ENCODE measurements at regions not wholly inside any gene's neighbourhood (a gene's known extent, or its start where the extent isn't known, plus 50 kb on each side); places are given as distances from the start of the nearest gene placed in this dataset.

DNA sequence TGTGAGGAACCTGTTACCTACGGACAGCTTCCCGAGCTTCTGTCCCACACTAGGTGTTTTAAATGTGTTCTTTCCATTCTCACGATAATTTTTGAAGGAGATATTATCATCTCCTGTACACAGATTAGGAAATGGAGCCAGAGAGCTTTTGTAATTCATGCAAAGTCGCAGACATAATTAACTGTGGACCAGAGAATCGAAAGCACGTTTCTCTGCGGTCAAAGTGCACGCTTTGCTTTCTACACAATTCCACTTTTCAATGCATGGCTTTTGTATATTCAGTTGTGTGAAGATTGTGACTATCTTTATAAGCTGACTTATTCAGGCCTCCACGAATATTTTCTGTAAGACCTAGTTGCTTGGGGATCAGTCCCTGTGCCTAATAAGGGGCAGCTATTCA lies 81.7 kb upstream of the SLC10A2 start:
- TF ChIP-seq, protein P1, sequence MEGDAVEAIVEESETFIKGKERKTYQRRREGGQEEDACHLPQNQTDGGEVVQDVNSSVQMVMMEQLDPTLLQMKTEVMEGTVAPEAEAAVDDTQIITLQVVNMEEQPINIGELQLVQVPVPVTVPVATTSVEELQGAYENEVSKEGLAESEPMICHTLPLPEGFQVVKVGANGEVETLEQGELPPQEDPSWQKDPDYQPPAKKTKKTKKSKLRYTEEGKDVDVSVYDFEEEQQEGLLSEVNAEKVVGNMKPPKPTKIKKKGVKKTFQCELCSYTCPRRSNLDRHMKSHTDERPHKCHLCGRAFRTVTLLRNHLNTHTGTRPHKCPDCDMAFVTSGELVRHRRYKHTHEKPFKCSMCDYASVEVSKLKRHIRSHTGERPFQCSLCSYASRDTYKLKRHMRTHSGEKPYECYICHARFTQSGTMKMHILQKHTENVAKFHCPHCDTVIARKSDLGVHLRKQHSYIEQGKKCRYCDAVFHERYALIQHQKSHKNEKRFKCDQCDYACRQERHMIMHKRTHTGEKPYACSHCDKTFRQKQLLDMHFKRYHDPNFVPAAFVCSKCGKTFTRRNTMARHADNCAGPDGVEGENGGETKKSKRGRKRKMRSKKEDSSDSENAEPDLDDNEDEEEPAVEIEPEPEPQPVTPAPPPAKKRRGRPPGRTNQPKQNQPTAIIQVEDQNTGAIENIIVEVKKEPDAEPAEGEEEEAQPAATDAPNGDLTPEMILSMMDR (IDR thresholded peaks at IDR 0.05) = no peak
- no peak for TF ChIP-seq POLR2A (IDR thresholded peaks at IDR 0.05)

Measured in lower leg skin (tissue), 3 donors.